ENCODE measurements at regions not wholly inside any gene's neighbourhood (a gene's known extent, or its start where the extent isn't known, plus 50 kb on each side); places are given as distances from the start of the nearest gene placed in this dataset.

DNA sequence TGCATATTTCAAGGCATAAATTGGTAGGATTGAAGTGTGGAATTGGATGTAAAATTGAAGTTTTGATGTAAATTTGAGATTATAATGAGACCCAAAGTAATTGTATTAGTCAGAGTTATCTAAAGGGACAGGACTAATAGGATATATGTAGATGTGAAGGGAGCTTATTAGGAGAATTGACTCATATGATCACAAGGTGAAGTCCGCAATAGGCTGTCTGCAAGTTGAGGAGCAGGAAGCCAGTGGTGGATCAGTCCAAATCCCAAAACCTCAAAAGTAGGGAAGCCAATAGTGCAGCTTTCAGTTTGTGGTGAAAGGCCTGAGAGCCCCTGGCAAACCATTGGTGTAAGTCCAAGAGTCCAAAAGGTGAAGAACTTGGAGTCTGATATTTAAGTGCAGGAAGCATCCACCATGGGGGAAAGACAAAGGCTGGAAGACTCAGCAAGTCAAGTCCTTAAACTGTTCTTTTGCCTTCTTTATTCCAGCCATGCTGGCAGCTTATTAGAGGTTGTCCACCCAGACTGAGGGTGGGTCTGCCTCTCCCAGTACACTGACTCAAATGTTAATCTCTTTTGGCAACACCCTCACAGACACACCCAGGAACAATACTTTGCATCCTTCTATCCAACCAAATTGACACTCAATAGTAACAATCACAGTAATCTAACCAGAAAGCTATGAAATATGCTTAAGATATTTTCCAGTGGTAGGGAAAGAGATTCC is 442.6 kb upstream of the PTCHD4 start:
- TF ChIP-seq, protein P1, sequence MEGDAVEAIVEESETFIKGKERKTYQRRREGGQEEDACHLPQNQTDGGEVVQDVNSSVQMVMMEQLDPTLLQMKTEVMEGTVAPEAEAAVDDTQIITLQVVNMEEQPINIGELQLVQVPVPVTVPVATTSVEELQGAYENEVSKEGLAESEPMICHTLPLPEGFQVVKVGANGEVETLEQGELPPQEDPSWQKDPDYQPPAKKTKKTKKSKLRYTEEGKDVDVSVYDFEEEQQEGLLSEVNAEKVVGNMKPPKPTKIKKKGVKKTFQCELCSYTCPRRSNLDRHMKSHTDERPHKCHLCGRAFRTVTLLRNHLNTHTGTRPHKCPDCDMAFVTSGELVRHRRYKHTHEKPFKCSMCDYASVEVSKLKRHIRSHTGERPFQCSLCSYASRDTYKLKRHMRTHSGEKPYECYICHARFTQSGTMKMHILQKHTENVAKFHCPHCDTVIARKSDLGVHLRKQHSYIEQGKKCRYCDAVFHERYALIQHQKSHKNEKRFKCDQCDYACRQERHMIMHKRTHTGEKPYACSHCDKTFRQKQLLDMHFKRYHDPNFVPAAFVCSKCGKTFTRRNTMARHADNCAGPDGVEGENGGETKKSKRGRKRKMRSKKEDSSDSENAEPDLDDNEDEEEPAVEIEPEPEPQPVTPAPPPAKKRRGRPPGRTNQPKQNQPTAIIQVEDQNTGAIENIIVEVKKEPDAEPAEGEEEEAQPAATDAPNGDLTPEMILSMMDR (IDR thresholded peaks at IDR 0.05): no peak
- TF ChIP-seq ZFX (IDR thresholded peaks at IDR 0.05; ENCODE audit: borderline replicate concordance): no peak
